ENCODE measurements at regions not wholly inside any gene's neighbourhood (a gene's known extent, or its start where the extent isn't known, plus 50 kb on each side); places are given as distances from the start of the nearest gene placed in this dataset.

GRCh38 chr14:76651410-76652055 lies 109.7 kb upstream of the VASH1 start:
- TF ChIP-seq POLR2AphosphoS5 (IDR thresholded peaks at IDR 0.05; ENCODE audit: low read depth) (no peak), CTCF (IDR thresholded peaks at IDR 0.05; ENCODE audit: insufficient read depth, low read length) (no peak), REST (IDR thresholded peaks at IDR 0.05; ENCODE audit: insufficient replicate concordance, low read depth) (no peak)

Data from HL-60 (cell line).